ENCODE measurements at regions not wholly inside any gene's neighbourhood (a gene's known extent, or its start where the extent isn't known, plus 50 kb on each side); places are given as distances from the start of the nearest gene placed in this dataset.

- 92% methylated on average over 4 of the region's 4 CpGs; no CpG with 5 or more reads in 1 of the 2 experiments for WGBS, 2 experiments (ENCODE audit: extremely low coverage in 1 of 2, insufficient coverage in 1 of 2, insufficient read length in 1 of 2, insufficient replicate concordance in 2 of 2, low coverage in 1 of 2, low lambda C conversion rate in 2 of 2, missing lambda C conversion rate in 1 of 2)
- Histone ChIP-seq H3K4me3 (ENCODE audit: extremely low read depth in 1 of 4, insufficient read depth in 2 of 4, low read depth in 3 of 4, low read length in 4 of 4) (no peak overlapping the region), H2BK5ac (ENCODE audit: low read depth, low read length) (no peak overlapping the region), H3K23me2 (ENCODE audit: low read depth, low read length) (no peaks in the 10 kb centered on the region), H3K79me1 (ENCODE audit: low read depth, low read length) (no peaks in the 10 kb centered on the region), H3K4ac (replicated peaks; ENCODE audit: insufficient read length, low read depth, low read length) (no peak overlapping the region), H3K4me1 (replicated peaks in 1 of 4; ENCODE audit: control insufficient read depth in 3 of 4, insufficient read depth in 4 of 4, low read length in 3 of 4) (no peaks in the 10 kb centered on the region), H3K27me3 (replicated peaks in 1 of 4; ENCODE audit: control insufficient read depth in 3 of 4, extremely low read depth in 1 of 4, insufficient read depth in 3 of 4, low read length in 3 of 4) (peaks cover 0 to 2% (median 0%) of the 10 kb centered on the region in 4 experiments; a peak in 1 of 7 replicates), H3K14ac (ENCODE audit: insufficient read length) (no peak overlapping the region), H4K20me1 (replicated peaks in 1 of 2; ENCODE audit: control insufficient read depth in 1 of 2, insufficient read depth in 2 of 2, low read length in 2 of 2) (no peaks in the 10 kb centered on the region), H4K5ac (ENCODE audit: insufficient read length, low read depth, low read length) (no peak overlapping the region), H4K8ac (ENCODE audit: extremely low read depth, insufficient read depth, low read length) (no peak overlapping the region), H2AK5ac (ENCODE audit: low read depth, low read length) (no peak overlapping the region), H3K18ac (ENCODE audit: extremely low read depth, low read length) (no peak overlapping the region), H3K23ac (ENCODE audit: insufficient read length) (no peak overlapping the region), H3K79me2 (ENCODE audit: control insufficient read depth in 1 of 2, insufficient read depth in 2 of 2, low read length in 2 of 2) (no peaks in the 10 kb centered on the region), H3K56ac (replicated peaks; ENCODE audit: insufficient read length, low read depth, low read length) (no peak overlapping the region), H3K27ac (ENCODE audit: low read depth, low read length) (no peak overlapping the region), H3K9me3 (ENCODE audit: insufficient read depth in 2 of 2, low read depth in 1 of 2, low read length in 1 of 2) (no peaks in the 10 kb centered on the region), H2BK120ac (replicated peaks; ENCODE audit: low read depth, low read length) (no peak overlapping the region), H2AFZ (ENCODE audit: low read length) (no peak overlapping the region), H2BK12ac (ENCODE audit: low read depth, low read length) (no peak overlapping the region), H4K91ac (replicated peaks; ENCODE audit: insufficient read length, low read length) (no peak overlapping the region), H2BK20ac (ENCODE audit: low read length) (no peak overlapping the region), H3K9ac (replicated peaks in 1 of 4; ENCODE audit: extremely low read depth in 1 of 4, low read depth in 3 of 4, low read length in 3 of 4) (no peak overlapping the region), H3K4me2 (ENCODE audit: insufficient read depth in 1 of 2, low read depth in 2 of 2, low read length in 2 of 2) (no peak overlapping the region), H3K36me3 (ENCODE audit: control insufficient read depth in 2 of 4, insufficient read depth in 4 of 4, low read length in 3 of 4) (no peaks in the 10 kb centered on the region), H2BK15ac (ENCODE audit: low read length) (no peak overlapping the region)
- DNase-seq (ENCODE audit: low read depth in 1 of 2, low spot score in 2 of 2) (no peak), FAIRE-seq (no peak)
- CTCF ChIA-PET (ENCODE audit: partially characterized antibody) = interaction anchor here (1.0 kb wide), 1 partner anchor 17 kb away, joined by 3 read pairs; no protein-coding TSS in a partner anchor
- POLR2A ChIA-PET (ENCODE audit: partially characterized antibody) = interaction anchor here (0.6 kb wide), 1 partner anchor 50 kb away, joined by 3 read pairs; no protein-coding TSS in a partner anchor
- no peak for TF ChIP-seq USF2 (IDR thresholded peaks at IDR 0.05; ENCODE audit: low read length)
- TF ChIP-seq SRF (IDR thresholded peaks at IDR 0.05; ENCODE audit: low read depth, low read length) = no peak
- TF ChIP-seq SIN3A (conservative IDR thresholded peaks at IDR 0.05 in 1 of 2, IDR thresholded peaks at IDR 0.05 in 1 of 2; ENCODE audit: low read depth in 1 of 2, low read length in 2 of 2) = no peak
- no peak for TF ChIP-seq YY1 (IDR thresholded peaks at IDR 0.05; ENCODE audit: low read depth, low read length)
- no peak for TF ChIP-seq KDM4A (IDR thresholded peaks at IDR 0.05; ENCODE audit: low read depth, low read length, severe bottlenecking)
- TF ChIP-seq JUN (IDR thresholded peaks at IDR 0.05; ENCODE audit: low read depth, low read length) = no peak
- TF ChIP-seq RBBP5 (IDR thresholded peaks at IDR 0.05; ENCODE audit: borderline replicate concordance, low read depth, low read length) = no peak
- no peak for TF ChIP-seq BRCA1 (IDR thresholded peaks at IDR 0.05; ENCODE audit: low read depth, low read length)
- no peak for TF ChIP-seq TAF1 (IDR thresholded peaks at IDR 0.05; ENCODE audit: low read depth, low read length)
- TF ChIP-seq CREB1 (IDR thresholded peaks at IDR 0.05) = no peak
- TF ChIP-seq EP300 (IDR thresholded peaks at IDR 0.05; ENCODE audit: borderline replicate concordance in 1 of 2, low read depth in 2 of 2, low read length in 2 of 2) = no peak
- TF ChIP-seq CHD1 (IDR thresholded peaks at IDR 0.05; ENCODE audit: low read depth, low read length) = no peak
Observed at GRCh38 chr10:59434463-59435321, 72.3 kb upstream of the FAM13C start.
